GM18520 (cell line): ENCODE measurements at regions not wholly inside any gene's neighbourhood (a gene's known extent, or its start where the extent isn't known, plus 50 kb on each side); places are given as distances from the start of the nearest gene placed in this dataset.

ENCODE experiments used
- ATAC-seq: cut with Tn5 transposase; IDR thresholded peaks from one replicate; pipeline ENCODE4 v1.9.1; 2021; ENCODE audit not compliant: unreplicated experiment

GRCh38 chr5:21694567-21694966, 1158.6 kb downstream of the CDH12 start:
- no peak for ATAC-seq

- no peak for ATAC-seq
These were observed 1159.6 kb downstream of the CDH12 start for GRCh38 chr5:21693591-21693990.

DNA sequence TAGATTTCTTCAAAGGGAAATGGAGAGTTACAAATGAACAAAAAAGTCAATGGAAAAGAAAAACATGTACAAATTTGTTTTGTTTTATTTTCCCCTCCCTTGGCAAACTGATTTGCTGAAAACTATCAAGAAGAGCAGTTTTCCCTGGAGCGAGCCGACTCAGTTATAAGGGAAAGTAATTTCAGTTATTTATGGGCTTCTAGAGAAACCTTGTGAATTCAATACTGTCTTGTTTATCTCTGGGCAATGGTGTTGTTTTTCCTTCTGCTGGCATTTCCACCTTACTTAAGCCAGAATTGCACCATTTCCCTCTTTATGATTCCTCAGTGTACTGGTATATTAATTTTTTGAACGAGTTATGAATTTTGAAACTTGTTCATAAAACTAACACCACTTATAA, 1163.6 kb downstream of the CDH12 start:
- no peak for ATAC-seq

GRCh38 chr5:21688655-21689054, 1164.5 kb downstream of the CDH12 start:
- no peak for ATAC-seq

DNA sequence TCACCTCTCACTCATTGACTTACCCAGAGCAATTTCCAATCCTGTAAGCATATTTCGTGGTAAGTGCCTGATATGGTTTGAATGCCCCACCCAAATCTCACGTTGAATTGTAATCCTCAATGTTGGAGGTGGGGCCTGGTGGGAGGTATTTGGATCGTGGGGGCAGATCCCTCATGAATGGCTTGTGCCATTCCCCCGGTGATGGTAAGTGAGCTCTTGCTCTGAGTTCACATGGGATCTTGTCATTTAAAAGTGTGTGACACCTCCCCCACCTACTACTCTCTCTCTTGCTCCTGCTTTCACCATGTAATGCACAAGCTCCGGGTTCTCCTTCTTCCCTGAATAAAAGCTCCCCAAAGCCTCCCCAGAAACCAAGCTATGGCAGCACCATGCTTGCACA, 1165.5 kb downstream of the CDH12 start:
- no peak for ATAC-seq

DNA sequence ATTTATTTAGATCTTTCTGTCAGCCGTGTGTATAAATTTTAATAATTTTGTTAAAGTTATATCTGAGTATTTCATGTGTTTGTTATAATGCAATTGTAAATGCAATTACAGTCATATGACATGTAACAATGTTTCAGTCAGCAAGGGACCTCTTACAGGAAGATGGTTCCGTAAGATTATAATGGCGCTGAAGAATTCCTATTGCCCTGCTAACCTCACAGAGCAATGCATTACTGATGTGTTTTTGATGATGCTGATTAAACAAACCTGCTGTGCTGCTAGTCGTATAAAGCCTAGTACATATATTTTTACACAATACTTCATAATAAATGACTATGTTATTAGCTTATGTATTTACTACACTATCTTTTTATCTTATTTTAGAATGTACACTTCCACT, 1166.4 kb downstream of the CDH12 start:
- no peak for ATAC-seq

DNA sequence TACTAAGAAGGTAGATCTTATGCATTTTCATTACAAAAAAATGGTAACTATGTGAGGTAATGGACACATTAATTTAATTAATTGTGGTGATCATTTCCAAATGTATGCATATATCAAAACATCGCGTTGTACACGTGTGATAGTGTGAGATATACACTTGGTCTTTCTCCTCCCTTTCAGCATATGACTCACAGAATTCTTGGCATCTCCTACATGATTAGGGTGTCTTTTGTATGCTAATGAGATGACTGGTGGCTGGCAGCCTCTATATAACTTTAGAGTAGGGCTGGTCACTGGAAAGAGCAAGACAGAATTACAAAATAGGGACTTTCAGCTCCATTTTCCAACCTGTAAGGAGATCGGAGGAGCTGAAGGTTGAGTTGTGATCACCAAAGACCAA, 1167.6 kb downstream of the CDH12 start:
- ATAC-seq: no peak

- no peak for ATAC-seq
These were observed 1168.2 kb downstream of the CDH12 start for GRCh38 chr5:21684992-21685391.

GRCh38 chr5:21681911-21682310, 1171.2 kb downstream of the CDH12 start:
- no peak for ATAC-seq

- ATAC-seq: no peak
These were observed 1172.5 kb downstream of the CDH12 start for GRCh38 chr5:21680641-21681040.

- ATAC-seq: no peak
These were observed 1172.9 kb downstream of the CDH12 start for GRCh38 chr5:21680196-21680595.

DNA sequence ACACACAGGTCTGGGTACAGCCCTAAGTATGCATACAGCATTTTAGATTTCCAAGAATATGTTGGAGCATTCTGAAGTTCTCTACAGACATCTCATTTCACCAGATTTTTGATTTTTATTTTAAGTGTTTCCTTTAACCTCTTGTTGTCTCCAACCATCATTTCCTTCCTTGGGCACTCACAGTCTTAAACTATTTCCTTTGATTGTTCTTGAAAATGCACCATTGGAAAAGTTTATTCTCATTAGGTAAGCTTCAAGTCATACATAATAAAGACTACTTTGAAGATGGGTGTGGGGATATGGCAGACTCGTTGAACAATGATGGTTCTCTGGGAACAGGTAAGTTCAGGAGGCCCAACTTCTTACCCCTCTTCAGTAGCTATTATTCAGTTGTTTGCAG, 1174.6 kb downstream of the CDH12 start:
- ATAC-seq: no peak

- ATAC-seq: no peak
These were observed 1180.2 kb downstream of the CDH12 start for GRCh38 chr5:21672911-21673310.

- ATAC-seq: no peak
These were observed 1180.8 kb downstream of the CDH12 start for GRCh38 chr5:21672360-21672759.

- no peak for ATAC-seq
These were observed 1187.6 kb downstream of the CDH12 start for GRCh38 chr5:21665524-21665923.

DNA sequence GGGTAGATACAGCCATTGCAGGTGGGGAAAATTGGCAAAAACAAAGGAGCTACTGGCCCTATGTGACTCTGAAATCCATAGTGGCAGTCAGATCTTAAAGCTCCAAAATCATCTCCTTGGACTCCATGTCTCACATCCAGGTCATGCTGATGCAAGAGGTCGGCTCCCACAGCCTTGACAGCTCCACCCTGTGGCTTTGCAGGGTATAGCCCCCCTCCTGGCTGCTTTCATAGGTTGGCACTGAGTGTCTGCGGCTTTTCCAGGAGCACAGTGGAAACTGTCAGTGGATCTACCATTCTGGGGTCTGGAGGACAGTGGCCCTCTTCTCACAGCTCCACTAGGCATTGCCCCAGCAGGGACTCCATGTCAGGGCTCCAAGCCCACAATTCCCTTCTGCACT, 1190.1 kb downstream of the CDH12 start:
- no peak for ATAC-seq

DNA sequence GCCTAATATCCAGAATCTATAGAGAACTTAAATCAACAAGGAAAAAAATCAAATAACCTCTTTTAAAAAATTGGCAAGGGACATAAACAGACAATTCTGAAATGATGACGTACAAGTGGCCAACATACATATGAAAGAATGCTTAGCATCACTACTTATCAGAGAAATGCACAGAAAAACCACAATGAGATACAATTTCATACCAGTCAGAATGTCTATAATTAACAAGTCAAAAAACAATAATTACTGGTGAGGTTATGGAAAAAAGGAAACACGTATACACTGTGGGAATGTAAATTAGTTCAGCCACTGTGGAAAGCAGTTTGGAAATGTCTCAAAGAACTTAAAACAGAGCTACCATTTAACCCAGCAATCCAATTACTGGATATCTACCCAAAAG, 1192.0 kb downstream of the CDH12 start:
- ATAC-seq: no peak

DNA sequence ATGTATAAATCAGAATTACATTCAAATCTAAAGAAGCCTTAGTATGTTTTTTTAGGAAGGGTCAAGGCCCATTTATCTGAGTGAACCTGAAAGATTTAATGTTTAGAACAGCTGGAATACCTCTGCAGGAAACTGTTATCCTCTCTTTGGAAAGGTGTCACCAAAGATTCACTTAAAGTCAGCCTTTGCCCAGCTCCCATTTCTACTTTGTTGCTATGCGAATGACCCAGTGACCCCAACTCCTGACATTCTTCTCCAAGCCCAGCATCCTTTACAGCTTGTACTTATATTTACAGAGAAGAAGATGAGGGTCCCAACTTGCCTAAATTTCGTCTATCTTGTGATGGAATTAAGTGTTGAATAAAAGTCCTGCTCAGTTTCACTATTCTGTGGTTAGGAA, 1198.6 kb downstream of the CDH12 start:
- no peak for ATAC-seq

DNA sequence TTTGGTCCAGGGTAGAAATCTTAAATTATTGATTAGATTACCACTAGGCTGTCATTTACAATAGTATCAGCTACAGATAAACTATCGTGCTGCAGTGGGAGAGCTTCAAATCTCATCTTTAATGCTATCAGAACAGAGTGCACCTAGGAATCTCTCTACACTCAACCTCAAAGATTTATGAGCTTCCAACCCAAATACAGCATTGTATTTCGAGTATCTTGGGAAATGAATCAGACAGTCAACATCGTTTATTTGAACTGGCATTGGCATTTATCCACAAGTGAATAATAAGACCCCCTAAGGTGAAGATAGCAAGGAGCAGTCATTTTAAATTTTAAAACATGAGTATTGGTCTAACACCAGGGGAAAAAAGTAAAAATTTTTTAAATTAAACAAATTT, 1203.2 kb downstream of the CDH12 start:
- ATAC-seq: no peak

- no peak for ATAC-seq
These were observed 1206.7 kb downstream of the CDH12 start for GRCh38 chr5:21646469-21646868.

DNA sequence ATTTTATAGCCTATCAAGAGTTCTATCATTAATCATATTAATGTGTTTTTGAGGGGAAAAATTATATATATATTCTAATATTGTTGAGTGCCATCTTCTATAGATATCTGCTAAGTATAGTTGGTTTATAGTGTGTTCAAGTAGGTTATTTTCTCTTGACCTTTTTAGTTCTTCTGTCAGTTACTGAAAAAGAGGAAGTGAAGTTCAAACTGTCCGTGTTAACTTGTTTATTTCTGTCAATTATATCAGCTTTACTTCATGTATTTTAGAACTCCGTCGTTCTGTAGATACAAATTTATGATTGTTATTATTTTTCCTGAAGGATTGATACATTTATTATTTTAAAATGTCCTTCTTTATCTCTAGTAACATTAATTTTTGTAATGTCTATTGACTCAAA, 1209.1 kb downstream of the CDH12 start:
- ATAC-seq: no peak

DNA sequence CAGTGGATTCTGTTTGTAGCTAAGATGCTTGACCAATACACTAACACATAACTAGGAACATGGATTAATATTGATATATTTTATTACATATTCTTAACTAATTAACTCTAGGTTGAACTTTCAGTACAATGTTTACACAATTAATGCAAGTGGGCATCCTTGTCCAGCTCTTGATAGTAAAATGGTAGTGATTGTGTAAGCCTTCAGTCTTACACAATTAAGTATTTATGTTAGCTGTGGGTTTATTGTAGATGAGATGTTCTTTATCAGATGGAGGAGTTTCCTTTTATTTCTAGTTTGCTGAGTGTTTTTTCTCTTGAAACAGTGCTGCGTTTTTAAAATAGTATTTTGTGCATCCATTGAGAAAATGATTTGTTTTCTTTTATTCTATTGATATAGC, 1210.8 kb downstream of the CDH12 start:
- no peak for ATAC-seq

GRCh38 chr5:21623831-21624230, 1229.3 kb downstream of the CDH12 start:
- ATAC-seq: no peak

- ATAC-seq: no peak
These were observed 1237.9 kb downstream of the CDH12 start for GRCh38 chr5:21615195-21615765.
